ENCODE measurements at regions not wholly inside any gene's neighbourhood (a gene's known extent, or its start where the extent isn't known, plus 50 kb on each side); places are given as distances from the start of the nearest gene placed in this dataset.

GRCh38 chr5:34524123-34524522, 132.0 kb upstream of the RAI14 start:
- TF ChIP-seq CTCF (IDR thresholded peaks at IDR 0.05) (no peak), POLR2A (IDR thresholded peaks at IDR 0.05) (no peak)

Measured in adrenal gland (tissue), 5 donors.